Mesenchymal stem cell (in vitro differentiated cells and primary cell): ENCODE measurements at regions not wholly inside any gene's neighbourhood (a gene's known extent, or its start where the extent isn't known, plus 50 kb on each side); places are given as distances from the start of the nearest gene placed in this dataset.

Experiments
- DNase-seq: peaks from one replicate; pipeline ENCODE4 v3.0.0-alpha.2; 2013
- H2AFZ ChIP-seq: one replicate; pipeline ENCODE4 v1.6.1; 2013; ENCODE audit warnings: low read depth, mild to moderate bottlenecking, control low read depth, inconsistent platforms, low read length, moderate library complexity
- H2AK5ac ChIP-seq: 2 replicates; pipeline ENCODE4 v1.6.1; 2013; ENCODE audit warnings: low read length, moderate library complexity, mild to moderate bottlenecking, inconsistent platforms; ENCODE audit not compliant: severe bottlenecking
- H2BK120ac ChIP-seq: one replicate; pipeline ENCODE4 v1.6.1; 2013; ENCODE audit warnings: low read depth, mild to moderate bottlenecking, inconsistent platforms, low read length, moderate library complexity
- H2BK12ac ChIP-seq, 2 experiments: one replicate each; pipeline ENCODE4 v1.6.1; 2013; ENCODE audit warnings: inconsistent platforms in 2 of 2, low read length in 2 of 2, mild to moderate bottlenecking in 2 of 2, moderate library complexity in 2 of 2, control low read depth in 1 of 2
- H2BK15ac ChIP-seq: one replicate; pipeline ENCODE4 v1.6.1; 2013; ENCODE audit warnings: mild to moderate bottlenecking, low read depth, inconsistent platforms; ENCODE audit not compliant: poor library complexity, severe bottlenecking
- H2BK5ac ChIP-seq: 2 replicates; pipeline ENCODE4 v1.6.1; 2013; ENCODE audit warnings: low read depth, mild to moderate bottlenecking, low read length, control low read depth, inconsistent platforms; ENCODE audit not compliant: poor library complexity, severe bottlenecking
- H3K14ac ChIP-seq, 2 experiments: one replicate each; pipeline ENCODE4 v1.6.1; 2013; ENCODE audit warnings: inconsistent platforms in 2 of 2, low read length in 2 of 2, control low read depth in 1 of 2, mild to moderate bottlenecking in 1 of 2, moderate library complexity in 1 of 2
- H3K18ac ChIP-seq, 2 experiments: one replicate each; pipeline ENCODE4 v1.6.1; 2013; ENCODE audit warnings: inconsistent platforms in 2 of 2, low read length in 2 of 2, control low read depth in 1 of 2, low read depth in 1 of 2, mild to moderate bottlenecking in 1 of 2
- H3K23ac ChIP-seq, 2 experiments: one replicate each; pipeline ENCODE4 v1.6.1; 2013; ENCODE audit warnings: inconsistent platforms in 2 of 2, low read length in 2 of 2, mild to moderate bottlenecking in 2 of 2, moderate library complexity in 2 of 2, control low read depth in 1 of 2
- H3K27ac ChIP-seq: 2 replicates; pipeline ENCODE4 v1.5.1; 2013; ENCODE audit warnings: mild to moderate bottlenecking, moderate library complexity, low read length, control low read depth, inconsistent platforms; ENCODE audit not compliant: poor library complexity, severe bottlenecking
- H3K27me3 ChIP-seq, 2 experiments: 2 replicates each; pipeline versions ENCODE4 v1.6.1 to v1.7.0; 2013; ENCODE audit warnings: low read length in 2 of 2, mild to moderate bottlenecking in 2 of 2, moderate library complexity in 2 of 2, control low read depth in 1 of 2, inconsistent platforms in 1 of 2; ENCODE audit not compliant: control insufficient read depth in 1 of 2, insufficient read depth in 1 of 2
- H3K36me3 ChIP-seq, 2 experiments: 2 replicates each; pipeline versions ENCODE4 v1.6.1 to v1.7.0; 2013; ENCODE audit warnings: low read length in 2 of 2, control low read depth in 1 of 2, inconsistent platforms in 1 of 2, low read depth in 1 of 2, mild to moderate bottlenecking in 1 of 2; ENCODE audit not compliant: insufficient read depth in 2 of 2, control insufficient read depth in 1 of 2
- H3K4ac ChIP-seq, 2 experiments: one replicate each; pipeline ENCODE4 v1.6.1; 2013; ENCODE audit warnings: inconsistent platforms in 2 of 2, low read length in 2 of 2, mild to moderate bottlenecking in 2 of 2, moderate library complexity in 2 of 2, control low read depth in 1 of 2, low read depth in 1 of 2
- H3K4me1 ChIP-seq: 2 replicates; pipeline ENCODE4 v1.6.1; 2013; ENCODE audit warnings: low read depth, low read length, control low read depth; ENCODE audit not compliant: control insufficient read depth, insufficient read depth
- H3K4me2 ChIP-seq: 2 replicates; pipeline ENCODE4 v1.6.1; 2013; ENCODE audit warnings: low read length, mild to moderate bottlenecking, inconsistent platforms; ENCODE audit not compliant: poor library complexity, severe bottlenecking
- H3K4me3 ChIP-seq, 2 experiments: 2 replicates each; pipeline versions ENCODE4 v1.5.1 to v1.7.0; 2013; ENCODE audit warnings: low read length in 2 of 2, mild to moderate bottlenecking in 2 of 2, control low read depth in 1 of 2, low read depth in 1 of 2; ENCODE audit not compliant: insufficient read depth in 1 of 2
- H3K79me1 ChIP-seq: replicated peaks from 2 replicates; pipeline ENCODE4 v1.6.1; 2013; ENCODE audit warnings: mild to moderate bottlenecking, control low read depth, low read length, inconsistent platforms; ENCODE audit not compliant: poor library complexity, severe bottlenecking
- H3K9ac ChIP-seq: 2 replicates; pipeline ENCODE4 v1.7.0; 2013; ENCODE audit warnings: mild to moderate bottlenecking, low read length, moderate library complexity
- H3K9me3 ChIP-seq: 2 replicates; pipeline ENCODE4 v1.7.0; 2013; ENCODE audit warnings: mild to moderate bottlenecking, low read length; ENCODE audit not compliant: control insufficient read depth
- H4K8ac ChIP-seq: one replicate; pipeline ENCODE4 v1.6.1; 2013; ENCODE audit warnings: inconsistent platforms, mild to moderate bottlenecking, low read length, moderate library complexity
- H4K91ac ChIP-seq: one replicate; pipeline ENCODE4 v1.6.1; 2013; ENCODE audit warnings: mild to moderate bottlenecking, low read length, inconsistent platforms
- WGBS: methylation state at CpG from one replicate; pipeline ENCODE4 v1.1.7; 2013; ENCODE audit warnings: mixed read lengths; 5-methylcytosine and 5-hydroxymethylcytosine counted together

- H2AFZ ChIP-seq, result no peak overlapping the region
- DNase-seq, result no peak
- no peak overlapping the region for H2BK15ac ChIP-seq
- H3K79me1 ChIP-seq, result no peaks in the 10 kb centered on the region
- WGBS, result 81% methylated on average over 5 of the region's 5 CpGs
- H3K27ac ChIP-seq, result no peak overlapping the region
- no peak overlapping the region for H3K4me3 ChIP-seq
- no peak overlapping the region for H2BK12ac ChIP-seq
- no peak overlapping the region for H2BK5ac ChIP-seq
- H3K9ac ChIP-seq, result no peak overlapping the region
- no peak overlapping the region for H2BK120ac ChIP-seq
- no peak overlapping the region for H4K8ac ChIP-seq
- no peak overlapping the region for H3K14ac ChIP-seq
- H3K27me3 ChIP-seq, result peaks cover 0 to 5% of the 10 kb centered on the region in 2 experiments
- H3K18ac ChIP-seq, result no peak overlapping the region
- no peaks in the 10 kb centered on the region for H3K4me1 ChIP-seq
- H3K23ac ChIP-seq, result no peak overlapping the region
- H2AK5ac ChIP-seq, result no peak overlapping the region
- no peak overlapping the region for H3K4me2 ChIP-seq
- H3K9me3 ChIP-seq, result no peaks in the 10 kb centered on the region
- H4K91ac ChIP-seq, result no peak overlapping the region
- no peaks in the 10 kb centered on the region for H3K36me3 ChIP-seq
- H3K4ac ChIP-seq, result no peak overlapping the region
Measured at GRCh38 chr12:97968641-97969197, 506.1 kb downstream of the RMST start.

GRCh38 chr12:97977870-97978405 lies 515.3 kb downstream of the RMST start:
- no peak overlapping the region for H3K23ac ChIP-seq
- no peak overlapping the region for H2BK15ac ChIP-seq
- no peak for DNase-seq
- H3K9ac ChIP-seq, result no peak overlapping the region
- no peaks in the 10 kb centered on the region for H3K27me3 ChIP-seq
- H3K27ac ChIP-seq, result no peak overlapping the region
- H3K14ac ChIP-seq, result no peak overlapping the region
- H3K9me3 ChIP-seq, result peaks cover 11% of the 10 kb centered on the region
- H2AK5ac ChIP-seq, result no peak overlapping the region
- H3K4me3 ChIP-seq, result no peak overlapping the region
- H3K79me1 ChIP-seq, result no peaks in the 10 kb centered on the region
- WGBS, result 100% methylated on average over 2 of the region's 2 CpGs
- no peak overlapping the region for H3K18ac ChIP-seq
- no peak overlapping the region for H2AFZ ChIP-seq
- no peaks in the 10 kb centered on the region for H3K4me1 ChIP-seq
- no peak overlapping the region for H2BK5ac ChIP-seq
- no peak overlapping the region for H2BK12ac ChIP-seq
- no peak overlapping the region for H4K91ac ChIP-seq
- no peak overlapping the region for H2BK120ac ChIP-seq
- H3K36me3 ChIP-seq, result peaks cover 0 to 4% of the 10 kb centered on the region in 2 experiments
- no peak overlapping the region for H3K4me2 ChIP-seq
- H3K4ac ChIP-seq, result no peak overlapping the region
- no peak overlapping the region for H4K8ac ChIP-seq

- peaks cover 0 to 4% of the 10 kb centered on the region in 2 experiments for H3K36me3 ChIP-seq
- DNase-seq, result no peak
- 93% methylated on average over 3 of the region's 3 CpGs for WGBS
- no peak overlapping the region for H3K23ac ChIP-seq
- H3K27ac ChIP-seq, result no peak overlapping the region
- no peak overlapping the region for H4K91ac ChIP-seq
- H4K8ac ChIP-seq, result no peak overlapping the region
- no peak overlapping the region for H3K14ac ChIP-seq
- H3K4me1 ChIP-seq, result no peaks in the 10 kb centered on the region
- no peak overlapping the region for H2BK5ac ChIP-seq
- no peak overlapping the region for H2AK5ac ChIP-seq
- no peak overlapping the region for H2BK120ac ChIP-seq
- H3K79me1 ChIP-seq, result no peaks in the 10 kb centered on the region
- H3K27me3 ChIP-seq, result no peaks in the 10 kb centered on the region
- H3K9ac ChIP-seq, result no peak overlapping the region
- H3K18ac ChIP-seq, result no peak overlapping the region
- H3K4ac ChIP-seq, result no peak overlapping the region
- no peak overlapping the region for H3K4me2 ChIP-seq
- no peak overlapping the region for H2BK15ac ChIP-seq
- no peak overlapping the region for H2BK12ac ChIP-seq
- no peak overlapping the region for H2AFZ ChIP-seq
- peaks cover 11% of the 10 kb centered on the region for H3K9me3 ChIP-seq
- no peak overlapping the region for H3K4me3 ChIP-seq
Measured at GRCh38 chr12:97982684-97983083, 520.1 kb downstream of the RMST start.

- DNase-seq, result no peak
- H3K4me1 ChIP-seq, result no peaks in the 10 kb centered on the region
- no peak overlapping the region for H3K18ac ChIP-seq
- H2AK5ac ChIP-seq, result no peak overlapping the region
- no peak overlapping the region for H2BK15ac ChIP-seq
- H3K23ac ChIP-seq, result no peak overlapping the region
- H3K79me1 ChIP-seq, result no peaks in the 10 kb centered on the region
- H2AFZ ChIP-seq, result no peak overlapping the region
- 74% methylated on average over 3 of the region's 3 CpGs for WGBS
- no peak overlapping the region for H3K9ac ChIP-seq
- H3K27ac ChIP-seq, result no peak overlapping the region
- H2BK5ac ChIP-seq, result no peak overlapping the region
- H3K4ac ChIP-seq, result no peak overlapping the region
- H3K36me3 ChIP-seq, result peaks cover 0 to 4% of the 10 kb centered on the region in 2 experiments
- no peak overlapping the region for H3K4me2 ChIP-seq
- no peak overlapping the region for H2BK120ac ChIP-seq
- no peak overlapping the region for H3K4me3 ChIP-seq
- peaks cover 11% of the 10 kb centered on the region for H3K9me3 ChIP-seq
- no peak overlapping the region for H4K8ac ChIP-seq
- no peaks in the 10 kb centered on the region for H3K27me3 ChIP-seq
- no peak overlapping the region for H2BK12ac ChIP-seq
- H3K14ac ChIP-seq, result no peak overlapping the region
- no peak overlapping the region for H4K91ac ChIP-seq
Measured at GRCh38 chr12:97983796-97984195, 521.2 kb downstream of the RMST start.
